HUES64 (cell line): ENCODE measurements at regions not wholly inside any gene's neighbourhood (a gene's known extent, or its start where the extent isn't known, plus 50 kb on each side); places are given as distances from the start of the nearest gene placed in this dataset.
"Not testable (repeated sequence)": the region's sequence is repeated elsewhere in the genome, so short reads cannot be mapped to it uniquely, and the experiment has no call there.

Experiments used
- H3K27ac ChIP-seq: 2 replicates; pipeline ENCODE4 v1.7.0; 2013; ENCODE audit warnings: low read depth, low read length, inconsistent platforms
- H3K27me3 ChIP-seq: 2 replicates; pipeline ENCODE4 v1.6.1; 2013; ENCODE audit warnings: mild to moderate bottlenecking, low read length; ENCODE audit not compliant: insufficient read depth
- H3K36me3 ChIP-seq: 2 replicates; pipeline ENCODE4 v1.6.1; 2013; ENCODE audit warnings: mild to moderate bottlenecking, low read length; ENCODE audit not compliant: insufficient read depth
- H3K4me1 ChIP-seq: 2 replicates; pipeline ENCODE4 v1.6.1; 2013; ENCODE audit warnings: mild to moderate bottlenecking, low read length, moderate library complexity; ENCODE audit not compliant: insufficient read depth
- H3K4me3 ChIP-seq: 2 replicates; pipeline ENCODE4 v1.5.1; 2013; ENCODE audit warnings: mild to moderate bottlenecking, low read length, moderate library complexity
- H3K9ac ChIP-seq: 2 replicates; pipeline ENCODE4 v1.6.1; 2013; ENCODE audit warnings: mild to moderate bottlenecking, low read depth, low read length
- H3K9me3 ChIP-seq: 2 replicates; pipeline ENCODE4 v1.6.1; 2013; ENCODE audit warnings: low read depth, low read length; ENCODE audit not compliant: insufficient read depth
- WGBS: fragments of 150-250, 120-280 bp; methylation state at CpG from one replicate; pipeline ENCODE4 v1.1.7; 2013; ENCODE audit warnings: missing lambda C conversion rate; 5-methylcytosine and 5-hydroxymethylcytosine counted together

DNA sequence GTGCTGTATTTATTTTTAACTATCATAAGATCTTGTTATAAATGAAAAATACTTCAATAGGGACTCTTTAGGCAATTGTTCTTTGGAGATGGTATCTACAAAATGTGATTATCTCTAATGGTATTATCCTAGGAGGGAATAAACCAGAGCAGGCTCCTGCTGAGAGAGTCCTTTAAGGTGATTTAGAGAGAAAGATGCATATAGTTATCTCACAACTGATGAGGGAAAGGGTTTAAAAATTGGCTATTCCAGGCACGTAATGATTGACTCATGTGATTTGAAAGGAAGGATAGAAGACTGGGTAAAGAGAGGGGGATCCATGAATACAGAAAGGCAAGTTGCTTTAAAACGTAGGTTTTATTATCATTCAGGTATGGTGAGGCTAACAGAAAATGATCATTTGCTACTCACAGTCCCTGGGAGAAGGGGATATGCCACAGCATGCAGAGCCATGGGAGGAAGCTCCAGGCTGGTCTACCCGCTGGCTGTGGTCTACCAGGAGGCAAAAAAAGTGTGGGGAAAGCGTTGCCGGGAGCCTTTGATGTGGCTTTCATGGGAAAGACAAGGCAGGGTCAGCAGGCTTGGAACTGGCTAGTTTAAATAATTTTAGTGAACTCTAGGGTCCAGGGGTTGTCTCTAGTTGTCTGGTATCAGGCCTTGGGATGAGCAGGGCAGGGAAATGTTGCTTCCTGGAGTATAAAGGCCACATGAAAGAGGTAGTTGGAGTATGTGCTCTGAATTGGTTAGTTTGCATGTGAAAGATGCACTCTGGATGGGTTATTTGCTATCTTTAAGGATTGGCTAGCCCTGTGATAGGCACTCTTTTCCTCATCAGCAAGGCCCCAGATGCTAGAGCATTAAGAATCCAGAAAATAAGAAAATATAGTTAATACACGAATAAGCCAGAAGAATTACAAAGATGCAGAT is 798.4 kb upstream of the GRM7 start:
- Histone ChIP-seq H3K9ac (no peak overlapping the region), H3K9me3 (no peaks in the 10 kb centered on the region), H3K4me1 (peaks cover 28% of the 10 kb centered on the region), H3K27ac (no peak overlapping the region), H3K27me3 (no peaks in the 10 kb centered on the region), H3K4me3 (no peak overlapping the region), H3K36me3 (no peaks in the 10 kb centered on the region)
- 64% methylated on average over 5 of the region's 6 CpGs for WGBS

GRCh38 chr3:6066397-6066796 is 794.5 kb upstream of the GRM7 start:
- no peaks in the 10 kb centered on the region for H3K36me3 ChIP-seq
- no peak overlapping the region for H3K27ac ChIP-seq
- H3K27me3 ChIP-seq = no peaks in the 10 kb centered on the region
- peaks cover 32% of the 10 kb centered on the region for H3K4me1 ChIP-seq
- 93% methylated on average over 2 of the region's 2 CpGs for WGBS
- H3K9ac ChIP-seq = no peak overlapping the region
- no peaks in the 10 kb centered on the region for H3K9me3 ChIP-seq
- H3K4me3 ChIP-seq = no peak overlapping the region

- H3K9ac ChIP-seq, H3K27me3 ChIP-seq, H3K9me3 ChIP-seq, H3K27ac ChIP-seq, H3K36me3 ChIP-seq, H3K4me3 ChIP-seq: not testable (repeated sequence)
- 93% methylated on average over 16 of the region's 17 CpGs for WGBS
- peaks cover 32% of the 10 kb centered on the region for H3K4me1 ChIP-seq
Measured at GRCh38 chr3:6066868-6067578, 793.9 kb upstream of the GRM7 start.

- H3K9me3 ChIP-seq = no peaks in the 10 kb centered on the region
- WGBS = 92% methylated on average over 2 of the region's 2 CpGs
- no peak overlapping the region for H3K4me3 ChIP-seq
- peaks cover 4% of the 10 kb centered on the region; the same call in 1 of the 2 replicates for H3K4me1 ChIP-seq
- no peak overlapping the region for H3K9ac ChIP-seq
- H3K27me3 ChIP-seq = no peaks in the 10 kb centered on the region
- H3K27ac ChIP-seq = no peak overlapping the region
- H3K36me3 ChIP-seq = no peaks in the 10 kb centered on the region
Measured at GRCh38 chr3:6074952-6075351, 786.0 kb upstream of the GRM7 start.

DNA sequence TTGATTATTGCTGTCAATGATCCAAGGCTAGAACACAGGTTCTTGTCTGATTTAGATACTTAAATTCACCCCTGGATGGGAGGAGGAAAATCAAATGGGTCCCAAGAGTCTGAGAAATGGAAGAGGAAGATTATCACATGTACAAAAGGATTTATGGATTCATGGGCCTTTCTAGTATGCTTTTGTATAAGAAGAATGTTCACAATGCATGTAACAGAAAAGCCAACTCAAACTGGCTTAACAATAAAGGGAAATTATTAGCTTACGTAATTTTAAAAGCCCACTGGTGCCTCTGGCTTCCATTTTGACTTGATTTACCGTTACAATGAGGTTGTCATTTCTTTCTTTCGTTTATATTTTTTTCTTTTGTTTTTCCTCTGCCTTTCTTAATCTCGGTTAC is 782.5 kb upstream of the GRM7 start:
- Histone ChIP-seq H3K9ac (no peak overlapping the region), H3K36me3 (no peaks in the 10 kb centered on the region), H3K27me3 (no peaks in the 10 kb centered on the region), H3K9me3 (no peaks in the 10 kb centered on the region), H3K27ac (no peak overlapping the region), H3K4me1 (no peaks in the 10 kb centered on the region), H3K4me3 (no peak overlapping the region)
- 96% methylated on average over 4 of the region's 4 CpGs for WGBS

DNA sequence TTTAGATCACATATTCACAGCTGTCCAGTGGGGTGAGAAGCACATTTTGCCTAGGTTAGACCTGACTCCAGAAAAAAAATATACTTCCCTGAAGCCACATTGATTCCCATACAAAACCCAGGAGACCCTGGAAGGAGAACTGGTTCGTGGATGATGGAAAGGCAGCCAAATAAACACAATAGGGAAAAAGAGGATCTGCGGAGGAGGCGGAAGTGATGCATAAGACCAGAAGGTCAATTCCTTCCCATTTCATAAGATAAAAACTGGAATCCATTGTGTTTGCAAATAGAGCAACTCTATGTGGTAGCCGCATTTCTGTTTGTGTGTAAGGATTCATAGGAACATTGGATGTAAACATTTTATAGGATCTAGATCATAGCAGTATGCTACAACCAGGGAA is 781.9 kb upstream of the GRM7 start:
- Histone ChIP-seq H3K4me3 (no peak overlapping the region), H3K27me3 (no peaks in the 10 kb centered on the region), H3K4me1 (no peaks in the 10 kb centered on the region), H3K9me3 (no peaks in the 10 kb centered on the region), H3K36me3 (no peaks in the 10 kb centered on the region), H3K9ac (no peak overlapping the region), H3K27ac (no peak overlapping the region)
- 100% methylated on average over 4 of the region's 4 CpGs for WGBS

GRCh38 chr3:6079561-6080179 is 781.2 kb upstream of the GRM7 start:
- Histone ChIP-seq H3K4me1 (no peaks in the 10 kb centered on the region), H3K36me3 (no peaks in the 10 kb centered on the region), H3K27ac (no peak overlapping the region), H3K9ac (no peak overlapping the region), H3K4me3 (no peak overlapping the region), H3K27me3 (no peaks in the 10 kb centered on the region), H3K9me3 (no peaks in the 10 kb centered on the region)
- 98% methylated on average over 5 of the region's 6 CpGs for WGBS

DNA sequence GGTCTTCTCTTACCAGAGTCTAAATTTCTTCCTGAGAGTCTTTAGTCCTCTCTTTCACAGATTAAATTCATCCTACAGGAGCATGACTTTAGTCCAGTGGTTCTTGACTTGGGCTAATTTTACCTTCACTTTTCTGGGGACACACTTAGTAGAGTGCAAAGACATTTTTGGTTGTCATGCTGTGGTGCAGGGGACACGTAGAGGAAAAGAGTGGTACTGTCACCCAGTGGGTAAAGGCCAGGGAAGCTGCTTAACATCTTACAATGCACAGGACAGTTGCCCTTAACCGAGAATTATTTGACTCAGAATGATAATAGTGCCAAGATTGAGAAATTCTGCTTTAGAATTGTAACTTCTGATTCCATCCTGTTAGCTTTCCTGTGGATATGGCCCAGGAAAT is 772.5 kb upstream of the GRM7 start:
- H3K36me3 ChIP-seq = no peaks in the 10 kb centered on the region
- H3K4me3 ChIP-seq = no peak overlapping the region
- H3K4me1 ChIP-seq = no peaks in the 10 kb centered on the region
- H3K27me3 ChIP-seq = no peaks in the 10 kb centered on the region
- WGBS = 74% methylated on average over 2 of the region's 2 CpGs
- H3K9ac ChIP-seq = no peak overlapping the region
- no peak overlapping the region for H3K27ac ChIP-seq
- H3K9me3 ChIP-seq = no peaks in the 10 kb centered on the region

GRCh38 chr3:6089780-6090179 is 771.1 kb upstream of the GRM7 start:
- 97% methylated on average over 5 of the region's 5 CpGs for WGBS
- no peaks in the 10 kb centered on the region for H3K9me3 ChIP-seq
- H3K36me3 ChIP-seq = no peaks in the 10 kb centered on the region

GRCh38 chr3:6091262-6091661 is 769.7 kb upstream of the GRM7 start:
- Histone ChIP-seq H3K4me1 (no peaks in the 10 kb centered on the region), H3K27ac (no peak overlapping the region), H3K9ac (no peak overlapping the region), H3K27me3 (no peaks in the 10 kb centered on the region), H3K9me3 (no peaks in the 10 kb centered on the region), H3K36me3 (no peaks in the 10 kb centered on the region), H3K4me3 (no peak overlapping the region)
- 87% methylated on average over 3 of the region's 3 CpGs for WGBS

More at GRCh38 chr3:6089780-6090179, 771.1 kb upstream of the GRM7 start:
- Histone ChIP-seq H3K4me1 (no peaks in the 10 kb centered on the region), H3K27me3 (no peaks in the 10 kb centered on the region), H3K4me3 (no peak overlapping the region), H3K27ac (no peak overlapping the region), H3K9ac (no peak overlapping the region)

DNA sequence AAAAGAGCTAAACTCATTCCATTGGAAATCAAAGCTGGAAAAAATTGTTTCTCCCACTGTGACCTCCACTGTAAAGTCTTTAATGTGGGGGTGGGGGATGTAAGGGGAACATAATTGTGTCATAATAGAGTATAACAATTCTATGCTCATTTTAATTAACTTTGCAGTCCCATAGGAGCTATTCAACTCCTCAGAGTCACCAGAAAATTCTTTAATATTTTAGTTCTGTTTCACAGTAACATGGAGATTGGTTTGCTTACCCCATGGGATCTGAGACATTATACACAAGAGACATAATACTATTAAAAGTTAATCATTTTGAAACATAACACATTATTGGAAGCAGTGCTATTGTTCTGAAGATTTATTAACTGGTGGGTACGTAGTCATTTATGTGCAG is 765.9 kb upstream of the GRM7 start:
- no CpG with 5 or more reads among the region's 1 CpG for WGBS
- no peak overlapping the region for H3K9ac ChIP-seq
- no peak overlapping the region for H3K4me3 ChIP-seq
- no peaks in the 10 kb centered on the region for H3K9me3 ChIP-seq
- no peaks in the 10 kb centered on the region for H3K4me1 ChIP-seq
- no peak overlapping the region for H3K27ac ChIP-seq
- H3K36me3 ChIP-seq = no peaks in the 10 kb centered on the region
- no peaks in the 10 kb centered on the region for H3K27me3 ChIP-seq
